Parathyroid adenoma (tissue), 2 donors: ENCODE measurements at regions not wholly inside any gene's neighbourhood (a gene's known extent, or its start where the extent isn't known, plus 50 kb on each side); places are given as distances from the start of the nearest gene placed in this dataset.

Experiments used
- H2AFZ ChIP-seq: fragments of 300-600 bp; sonication (generic); one replicate; pipeline ENCODE4 v1.7.0; 2017; ENCODE audit warnings: antibody characterized with exemption, mild to moderate bottlenecking
- H3K27ac ChIP-seq: fragments of 300-600 bp; sonication (generic); one replicate; pipeline ENCODE4 v1.7.0; 2017
- H3K27me3 ChIP-seq: fragments of 300-600 bp; sonication (generic); one replicate; pipeline ENCODE4 v1.7.0; 2017; ENCODE audit warnings: low read length; ENCODE audit not compliant: control insufficient read depth, insufficient read depth
- H3K36me3 ChIP-seq: fragments of 300-600 bp; sonication (generic); one replicate; pipeline ENCODE4 v1.7.0; 2017; ENCODE audit warnings: low read length; ENCODE audit not compliant: control insufficient read depth, insufficient read depth
- H3K4me1 ChIP-seq: fragments of 300-600 bp; sonication (generic); one replicate; pipeline ENCODE4 v1.7.0; 2017; ENCODE audit warnings: control low read depth
- H3K4me2 ChIP-seq: fragments of 300-600 bp; sonication (generic); one replicate; pipeline ENCODE4 v1.7.0; 2017; ENCODE audit warnings: low read length
- H3K4me3 ChIP-seq: fragments of 300-600 bp; sonication (generic); one replicate; pipeline ENCODE4 v1.7.0; 2017; ENCODE audit warnings: low read depth, low read length
- H3K79me2 ChIP-seq: fragments of 300-600 bp; sonication (generic); one replicate; pipeline ENCODE4 v1.7.0; 2017; ENCODE audit warnings: control low read depth
- H3K9ac ChIP-seq: fragments of 300-600 bp; sonication (generic); one replicate; pipeline ENCODE4 v1.7.0; 2017; ENCODE audit warnings: mild to moderate bottlenecking
- H3K9me3 ChIP-seq: fragments of 300-600 bp; sonication (generic); one replicate; pipeline ENCODE4 v1.7.0; 2017; ENCODE audit warnings: low read length; ENCODE audit not compliant: control insufficient read depth
- CTCF ChIP-seq: fragments of 300-600 bp; sonication (generic); IDR thresholded peaks from one replicate; pipeline ENCODE4 v1.7.0; 2017; ENCODE audit warnings: antibody characterized with exemption, mild to moderate bottlenecking
- donor health status: primary hyperparathyroidism.

GRCh38 chr2:425947-426346, 138.1 kb upstream of the ALKAL2 start:
- Histone ChIP-seq H3K27me3 (no peaks in the 10 kb centered on the region), H3K4me1 (no peaks in the 10 kb centered on the region), H3K79me2 (no peaks in the 10 kb centered on the region), H3K9me3 (no peaks in the 10 kb centered on the region), H2AFZ (no peak overlapping the region), H3K27ac (no peak overlapping the region), H3K4me2 (no peak overlapping the region), H3K9ac (no peak overlapping the region), H3K36me3 (no peaks in the 10 kb centered on the region), H3K4me3 (no peak overlapping the region)
- no peak for TF ChIP-seq CTCF

GRCh38 chr2:425243-425642, 137.4 kb upstream of the ALKAL2 start:
- Histone ChIP-seq H3K36me3 (no peaks in the 10 kb centered on the region), H3K27ac (no peak overlapping the region), H3K4me1 (no peaks in the 10 kb centered on the region), H3K27me3 (no peaks in the 10 kb centered on the region), H3K79me2 (no peaks in the 10 kb centered on the region), H3K4me3 (no peak overlapping the region), H2AFZ (no peak overlapping the region), H3K9me3 (no peaks in the 10 kb centered on the region), H3K4me2 (no peak overlapping the region), H3K9ac (no peak overlapping the region)
- no peak for TF ChIP-seq CTCF

- Histone ChIP-seq H3K9me3 (no peaks in the 10 kb centered on the region), H3K4me2 (no peak overlapping the region), H3K27me3 (no peaks in the 10 kb centered on the region), H3K79me2 (no peaks in the 10 kb centered on the region), H3K9ac (no peak overlapping the region), H3K27ac (no peak overlapping the region), H3K4me3 (no peak overlapping the region), H3K4me1 (no peaks in the 10 kb centered on the region), H2AFZ (no peak overlapping the region), H3K36me3 (no peaks in the 10 kb centered on the region)
- no peak for TF ChIP-seq CTCF
These were observed 136.6 kb upstream of the ALKAL2 start for GRCh38 chr2:424306-425171.

- Histone ChIP-seq H3K4me1 (no peaks in the 10 kb centered on the region), H3K9me3 (no peaks in the 10 kb centered on the region), H3K9ac (no peak overlapping the region), H2AFZ (no peak overlapping the region), H3K4me3 (no peak overlapping the region), H3K27me3 (no peaks in the 10 kb centered on the region), H3K79me2 (no peaks in the 10 kb centered on the region), H3K27ac (no peak overlapping the region), H3K36me3 (no peaks in the 10 kb centered on the region), H3K4me2 (no peak overlapping the region)
- TF ChIP-seq CTCF: no peak
These were observed 135.6 kb upstream of the ALKAL2 start for GRCh38 chr2:423479-423878.
